ENCODE measurements at regions not wholly inside any gene's neighbourhood (a gene's known extent, or its start where the extent isn't known, plus 50 kb on each side); places are given as distances from the start of the nearest gene placed in this dataset.

GRCh38 chr1:30520476-30520875 lies 202.9 kb downstream of the MATN1 start:
- TF ChIP-seq, protein P1, sequence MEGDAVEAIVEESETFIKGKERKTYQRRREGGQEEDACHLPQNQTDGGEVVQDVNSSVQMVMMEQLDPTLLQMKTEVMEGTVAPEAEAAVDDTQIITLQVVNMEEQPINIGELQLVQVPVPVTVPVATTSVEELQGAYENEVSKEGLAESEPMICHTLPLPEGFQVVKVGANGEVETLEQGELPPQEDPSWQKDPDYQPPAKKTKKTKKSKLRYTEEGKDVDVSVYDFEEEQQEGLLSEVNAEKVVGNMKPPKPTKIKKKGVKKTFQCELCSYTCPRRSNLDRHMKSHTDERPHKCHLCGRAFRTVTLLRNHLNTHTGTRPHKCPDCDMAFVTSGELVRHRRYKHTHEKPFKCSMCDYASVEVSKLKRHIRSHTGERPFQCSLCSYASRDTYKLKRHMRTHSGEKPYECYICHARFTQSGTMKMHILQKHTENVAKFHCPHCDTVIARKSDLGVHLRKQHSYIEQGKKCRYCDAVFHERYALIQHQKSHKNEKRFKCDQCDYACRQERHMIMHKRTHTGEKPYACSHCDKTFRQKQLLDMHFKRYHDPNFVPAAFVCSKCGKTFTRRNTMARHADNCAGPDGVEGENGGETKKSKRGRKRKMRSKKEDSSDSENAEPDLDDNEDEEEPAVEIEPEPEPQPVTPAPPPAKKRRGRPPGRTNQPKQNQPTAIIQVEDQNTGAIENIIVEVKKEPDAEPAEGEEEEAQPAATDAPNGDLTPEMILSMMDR (IDR thresholded peaks at IDR 0.05), result no peak
- no peak for TF ChIP-seq POLR2AphosphoS5 (IDR thresholded peaks at IDR 0.05)
- TF ChIP-seq POLR2A (IDR thresholded peaks at IDR 0.05), result no peak
